NCI-H1694 treated with DMSO at 0.1 percent for 48 hours (cell line): ENCODE measurements at regions not wholly inside any gene's neighbourhood (a gene's known extent, or its start where the extent isn't known, plus 50 kb on each side); places are given as distances from the start of the nearest gene placed in this dataset.
"Not testable (repeated sequence)": the region's sequence is repeated elsewhere in the genome, so short reads cannot be mapped to it uniquely, and the experiment has no call there.

Experiments
- DNase-seq: peaks from one replicate; lab custom pipeline; 2025; lab: John Stamatoyannopoulos, UW

DNA sequence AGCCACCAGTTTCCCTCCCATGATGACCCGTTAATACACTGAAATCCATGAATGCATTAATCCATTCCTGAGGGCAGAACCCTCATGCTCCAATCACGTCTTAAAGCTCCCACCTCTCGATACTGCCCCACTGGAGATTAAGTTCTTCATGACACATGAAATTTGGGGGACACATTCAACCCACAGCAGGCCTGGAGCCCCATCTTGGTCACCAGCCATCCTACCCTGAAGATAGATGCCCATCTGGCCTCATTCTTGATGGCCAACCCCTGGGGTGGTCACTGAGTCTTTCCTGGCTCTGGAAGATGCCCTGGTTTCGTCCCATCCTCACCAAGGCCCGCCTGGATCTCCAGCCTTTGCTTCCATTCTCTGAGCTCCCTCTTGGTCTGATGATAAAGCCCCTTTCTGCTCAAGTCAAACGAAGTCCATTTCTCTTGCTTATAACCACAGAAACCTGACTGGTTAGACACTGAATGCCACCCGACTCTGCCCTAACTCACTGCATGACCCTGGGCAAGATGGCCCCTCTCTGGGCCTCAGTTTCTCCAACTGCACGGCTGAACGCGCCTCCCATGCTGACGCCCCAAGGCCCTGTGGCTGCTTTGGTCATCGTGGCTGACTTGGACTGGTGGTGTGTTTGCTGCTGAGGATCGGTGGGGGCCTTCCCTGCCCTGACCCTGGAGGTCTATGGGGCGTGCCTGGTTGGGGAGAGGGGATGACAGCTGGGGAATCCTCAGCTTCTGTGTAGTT, 138.4 kb upstream of the IER5L start:
- DNase-seq = no peak

DNA sequence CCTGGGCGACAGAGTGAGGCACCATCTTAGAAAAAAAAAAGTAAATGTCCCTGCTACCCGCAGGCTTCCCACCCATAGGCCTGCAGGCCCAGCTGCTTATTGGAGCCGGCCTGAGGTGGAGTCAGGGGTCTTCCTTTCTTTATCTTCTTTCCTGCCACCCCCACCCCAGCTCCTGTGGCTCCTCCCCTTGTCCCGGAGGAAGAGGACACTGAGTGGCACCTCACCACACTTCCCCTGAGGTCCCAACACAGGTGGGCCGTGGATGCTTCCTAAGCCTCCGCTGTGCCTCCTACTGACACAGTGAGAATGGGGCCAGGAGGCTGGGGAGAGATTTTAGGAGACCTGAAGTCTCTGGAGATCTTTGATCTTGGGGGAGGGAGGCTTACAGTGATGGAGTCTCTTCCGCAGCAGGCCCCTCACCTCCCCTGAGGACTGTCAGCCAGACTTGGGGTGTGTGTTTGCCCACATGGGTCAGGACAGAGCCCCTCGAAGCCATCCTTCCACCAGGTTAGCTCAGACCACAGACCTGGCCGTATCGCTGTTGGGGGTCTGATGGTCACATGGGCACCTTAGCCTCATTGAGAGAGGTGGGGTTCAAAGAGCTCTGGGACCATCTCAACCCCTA, 135.4 kb upstream of the IER5L start:
- no peak for DNase-seq

DNA sequence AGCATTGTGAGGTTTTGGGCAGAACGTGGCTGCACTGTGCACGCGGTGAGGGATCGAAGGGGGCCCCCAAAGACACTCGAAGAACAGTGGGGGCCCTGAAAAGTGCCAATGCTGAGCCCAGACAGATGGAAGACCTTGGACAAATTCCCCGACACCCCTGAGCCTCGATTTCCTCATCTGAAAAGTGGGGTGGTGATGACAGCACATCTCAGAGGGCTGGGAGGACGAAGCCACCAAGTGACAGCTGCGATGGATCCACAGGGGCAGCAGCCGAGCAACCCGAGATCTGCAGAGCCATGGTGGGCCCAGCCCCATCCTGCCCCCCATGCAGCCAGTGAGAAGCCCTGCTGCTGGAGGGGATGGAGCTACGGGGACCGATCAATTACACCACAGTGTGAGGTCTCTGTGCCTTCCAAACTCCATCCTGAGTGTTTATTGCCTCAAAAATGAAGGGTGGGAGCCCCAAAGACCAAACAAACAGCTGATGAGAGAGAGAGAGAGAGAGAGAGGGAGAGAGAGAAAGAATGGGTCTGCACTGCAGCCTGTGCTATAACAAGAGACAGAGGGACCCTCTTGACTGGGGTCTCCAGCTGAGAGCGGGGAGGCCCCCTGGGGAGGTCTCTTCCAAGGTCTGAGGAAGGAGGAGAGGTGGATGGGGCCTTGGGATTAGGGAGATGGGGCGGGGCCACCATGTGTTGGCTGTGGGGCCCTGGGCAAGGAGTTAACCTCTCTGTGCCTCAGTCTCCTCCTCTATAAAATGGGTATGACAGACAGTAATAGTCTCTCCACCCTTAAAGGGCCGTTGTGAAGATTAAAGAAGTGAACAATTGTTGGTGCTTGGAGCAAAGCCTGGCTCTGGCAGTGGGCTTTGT, 134.4 kb upstream of the IER5L start:
- no peak for DNase-seq

DNA sequence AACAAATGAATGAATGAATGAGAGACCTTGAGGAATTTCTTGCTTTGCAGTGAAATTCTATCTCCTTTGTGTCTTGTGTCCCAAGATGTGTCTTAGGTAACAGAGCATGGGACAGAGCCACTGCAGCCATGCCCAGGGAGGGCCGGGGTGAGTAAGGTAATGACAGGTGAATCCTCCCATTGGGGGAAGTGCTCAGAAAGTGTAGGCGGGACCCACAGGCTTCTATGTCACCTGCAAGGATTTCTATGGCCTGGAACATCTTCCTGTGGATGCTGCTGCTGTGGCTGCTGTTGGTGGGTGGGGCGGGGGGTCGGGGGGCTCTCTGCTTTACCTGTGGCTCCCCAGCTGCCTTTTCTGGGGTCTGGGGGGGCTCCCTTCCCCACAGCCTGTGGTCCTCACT, 133.6 kb upstream of the IER5L start:
- no peak for DNase-seq

DNA sequence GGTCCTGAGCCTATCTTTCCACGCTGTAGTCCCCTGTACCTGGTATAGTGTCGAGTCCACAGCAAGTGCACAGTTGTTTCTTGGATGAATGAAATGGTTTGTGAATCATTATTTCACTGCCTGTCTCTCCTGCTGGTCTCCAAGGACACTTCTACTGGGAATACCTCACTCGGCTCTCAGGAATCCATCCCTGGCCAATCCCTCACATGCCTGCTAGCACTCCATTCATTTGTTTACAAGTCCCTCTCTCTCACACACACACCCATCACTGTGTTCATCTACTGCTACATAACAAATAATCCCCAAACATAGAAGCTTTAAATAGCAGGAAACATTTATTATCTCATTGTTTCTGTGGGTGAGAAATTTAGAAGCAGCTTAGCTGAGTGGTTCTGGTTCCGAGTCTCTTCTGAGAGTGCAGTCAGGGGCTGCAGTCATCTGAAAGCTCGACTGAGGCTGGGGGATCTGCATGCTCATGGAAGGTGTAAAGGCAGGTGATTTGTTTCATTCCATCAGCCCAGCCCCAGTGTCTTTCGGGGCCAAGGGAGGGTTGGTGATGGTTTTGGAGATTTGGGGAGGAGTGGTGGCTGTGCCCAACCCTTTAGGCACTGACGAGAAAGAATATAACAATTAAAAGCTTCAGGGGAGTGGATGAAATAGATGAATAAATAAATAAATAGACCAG, 132.7 kb upstream of the IER5L start:
- DNase-seq = no peak

DNA sequence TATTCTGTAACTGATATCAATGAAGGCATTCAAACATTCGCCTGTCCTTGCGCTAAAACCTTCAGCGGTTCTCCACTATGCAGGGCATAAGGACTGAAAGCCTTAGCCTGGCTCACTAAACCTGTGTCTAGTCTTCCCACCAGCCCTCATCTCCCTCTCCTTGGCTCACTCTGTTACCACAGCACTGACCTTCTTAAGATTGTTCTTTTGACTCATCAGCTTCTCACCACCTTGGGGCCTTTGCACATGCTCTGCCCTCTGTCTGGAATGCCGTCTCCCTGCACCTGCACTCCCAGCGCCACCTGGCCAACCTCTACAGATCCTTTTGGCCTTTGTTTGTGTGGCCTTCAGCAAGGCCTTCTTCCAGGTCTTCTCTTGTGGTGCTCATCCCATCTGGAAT, 131.8 kb upstream of the IER5L start:
- DNase-seq = no peak

DNA sequence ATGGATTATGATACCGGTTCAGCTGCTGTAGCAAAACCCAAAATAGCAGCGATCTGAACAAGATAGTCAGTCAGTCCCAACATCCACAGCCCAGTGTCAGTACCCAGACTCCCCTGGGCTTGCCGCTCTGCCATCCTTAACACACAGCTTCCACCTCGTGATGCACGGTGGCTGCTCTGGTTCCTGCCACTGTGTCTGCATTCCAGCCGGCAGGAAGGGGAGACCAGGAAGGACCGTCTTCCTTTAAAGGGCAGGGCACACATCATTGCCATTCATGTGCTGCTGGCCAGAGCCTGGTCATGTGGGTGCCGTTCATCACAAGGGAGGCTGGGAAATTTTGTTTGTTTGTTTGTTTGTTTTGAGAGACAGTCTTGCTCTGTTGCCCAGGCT, 131.0 kb upstream of the IER5L start:
- DNase-seq = no peak

DNA sequence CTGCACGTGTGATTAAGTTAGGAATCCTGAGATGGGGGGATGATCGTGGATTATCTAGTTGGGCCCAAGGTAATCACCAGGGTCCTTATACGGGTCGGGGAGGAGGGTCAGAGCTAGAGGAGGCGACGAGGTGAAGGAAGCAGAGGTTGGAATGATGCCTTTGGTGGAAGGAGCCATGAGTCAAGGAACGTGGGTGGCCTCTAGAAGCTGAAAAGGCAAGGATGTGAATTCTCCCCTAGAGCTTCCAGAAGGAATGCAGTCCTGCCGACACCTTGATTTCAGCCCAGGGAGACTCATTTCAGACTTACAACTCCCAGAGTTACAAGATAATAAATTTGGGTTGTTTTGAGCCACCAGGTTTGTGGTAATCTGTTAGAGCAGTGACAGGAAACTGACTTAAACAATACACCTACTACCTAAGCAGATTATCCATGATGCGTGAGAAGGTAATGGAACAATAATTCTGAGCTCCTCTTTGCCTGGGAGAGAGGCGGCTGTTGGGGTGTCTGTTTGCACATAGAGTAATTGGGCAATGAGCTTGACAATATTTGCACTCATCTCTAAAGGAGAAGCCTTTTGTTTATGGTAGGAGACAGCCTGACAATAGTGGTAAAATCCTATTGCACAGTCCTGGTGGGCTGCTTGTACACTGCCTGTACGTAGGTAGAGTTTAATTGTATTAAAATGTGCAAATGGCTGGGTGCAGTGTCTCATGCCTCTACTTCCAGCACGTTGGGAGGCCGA, 129.3 kb upstream of the IER5L start:
- DNase-seq = no peak

DNA sequence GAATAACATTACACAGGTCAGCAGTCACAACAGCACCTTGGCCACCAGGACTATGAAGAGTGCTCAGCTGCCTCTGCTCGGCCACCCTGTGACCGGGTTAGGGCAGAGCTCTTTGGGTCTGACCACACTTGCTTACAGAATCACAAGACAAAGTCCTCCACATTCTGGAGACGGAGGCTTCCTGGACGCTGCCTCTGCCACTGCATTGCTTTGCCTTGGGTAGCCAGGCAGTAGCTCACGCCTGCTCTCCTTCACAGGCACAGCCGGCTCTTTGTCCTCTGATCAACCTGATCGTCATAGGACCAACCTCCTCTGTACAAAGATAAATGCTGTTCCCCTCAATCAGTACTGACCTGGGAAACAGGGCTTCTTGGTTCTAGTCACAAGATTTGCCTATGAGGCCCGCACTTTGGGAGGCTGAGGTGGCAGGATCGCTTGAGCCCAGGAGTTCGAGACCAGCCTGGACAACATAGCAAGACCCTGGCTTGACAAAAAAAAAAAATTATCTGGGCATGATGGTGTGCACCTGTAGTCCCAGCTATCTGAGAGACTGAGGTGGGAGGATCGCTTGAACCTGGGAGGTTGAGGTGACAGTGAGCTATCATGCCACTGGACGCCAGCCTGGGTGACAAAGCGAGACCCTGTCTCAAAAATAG, 128.4 kb upstream of the IER5L start:
- DNase-seq = no peak

DNA sequence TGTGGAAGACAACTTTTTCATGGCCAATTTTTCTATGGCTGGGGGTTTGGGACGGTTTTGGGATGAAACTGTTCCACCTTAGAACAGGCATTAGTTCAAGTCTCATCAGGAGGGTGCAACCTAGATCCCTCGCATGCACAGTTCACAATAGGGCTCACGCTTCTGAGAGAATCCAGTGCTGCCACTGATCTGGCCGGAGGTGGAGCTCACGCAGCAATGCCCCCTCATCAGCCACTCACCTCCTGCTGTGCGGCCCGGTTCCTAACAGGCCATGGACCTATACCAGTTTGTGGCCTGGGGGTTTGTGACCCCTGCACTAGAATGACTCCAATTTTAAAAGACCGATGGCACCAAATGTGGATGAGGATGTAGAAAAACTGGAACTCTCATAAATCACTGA, 127.2 kb upstream of the IER5L start:
- DNase-seq = no peak

DNA sequence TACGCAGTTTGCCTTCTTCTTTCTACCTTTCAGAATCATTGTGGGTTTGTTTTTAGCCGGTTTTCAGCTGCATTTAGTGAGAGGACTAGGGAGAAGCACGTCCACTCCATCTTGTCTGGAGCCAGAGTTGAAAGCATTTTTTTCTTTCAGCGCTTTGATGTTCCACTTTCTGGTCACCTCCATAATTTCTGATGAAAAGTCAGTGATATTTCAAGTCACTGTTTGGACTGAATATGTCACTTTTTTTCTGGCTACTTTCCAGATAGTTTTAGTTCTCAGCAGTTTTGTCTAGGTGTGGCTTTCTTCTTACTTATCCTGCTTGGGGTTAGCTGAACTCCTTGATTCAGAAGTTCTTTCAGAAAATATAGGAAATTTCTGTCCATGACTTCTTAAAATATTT, 123.9 kb upstream of the IER5L start:
- DNase-seq = no peak

DNA sequence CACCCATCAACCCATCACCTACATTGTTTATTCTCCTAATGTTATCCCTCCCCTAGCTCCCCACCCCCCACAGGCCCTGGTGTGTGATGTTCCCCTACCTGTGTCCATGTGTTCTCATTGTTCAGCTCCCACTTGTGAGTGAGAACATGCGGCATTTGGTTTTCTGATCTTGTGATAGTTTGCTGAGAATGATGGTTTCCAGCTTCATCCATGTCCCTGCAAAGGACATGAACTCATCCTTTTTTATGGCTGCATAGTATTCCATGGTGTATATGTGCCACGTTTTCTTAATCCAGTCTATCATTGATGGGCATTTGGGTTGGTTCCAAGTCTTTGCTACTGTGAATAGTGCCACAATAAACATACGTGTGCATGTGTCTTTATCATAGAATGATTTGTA, 118.1 kb upstream of the IER5L start:
- DNase-seq = not testable (repeated sequence)

DNA sequence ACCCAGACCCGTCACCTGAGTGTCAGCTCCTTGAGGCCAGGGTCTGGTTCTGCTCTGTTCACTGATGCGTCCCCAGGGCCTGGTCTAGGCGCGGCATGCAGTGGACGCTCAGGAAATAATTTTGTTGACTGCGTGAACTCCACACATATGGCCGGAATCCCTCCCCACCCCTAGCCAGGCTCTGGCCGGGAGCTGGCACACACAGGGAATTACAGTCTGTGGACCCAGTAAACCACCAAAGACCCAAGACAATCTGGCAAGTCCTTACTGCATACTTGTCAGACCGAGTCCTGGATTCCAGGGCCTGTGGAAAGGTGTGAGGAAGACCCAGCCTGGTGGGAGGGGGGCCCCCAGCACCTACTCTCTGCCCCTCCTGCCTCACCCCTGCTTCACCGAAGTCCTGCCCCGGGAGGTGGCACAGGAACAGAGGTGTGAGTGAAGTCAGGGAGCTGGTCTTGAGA, 113.0 kb upstream of the IER5L start:
- DNase-seq = no peak

DNA sequence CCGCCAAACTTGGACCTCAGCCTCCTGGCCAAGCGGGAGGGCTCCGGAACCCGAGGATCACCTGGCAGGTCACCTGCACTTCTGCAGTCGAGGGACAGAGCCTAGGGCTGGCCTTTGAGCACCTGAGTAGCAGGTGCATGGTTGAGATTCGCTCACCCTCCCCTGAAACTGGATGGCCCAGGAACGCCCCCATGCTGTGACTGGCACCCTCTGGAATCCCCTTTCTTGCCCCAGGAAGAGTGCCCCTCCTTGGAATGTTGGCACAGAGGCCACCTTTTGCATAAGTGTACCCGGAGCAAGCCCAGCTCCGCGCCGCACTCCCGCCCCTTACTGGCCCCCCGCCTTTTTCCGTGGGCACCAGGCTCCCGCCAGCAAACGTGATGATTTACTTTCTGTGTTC, 112.5 kb upstream of the IER5L start:
- no peak for DNase-seq

DNA sequence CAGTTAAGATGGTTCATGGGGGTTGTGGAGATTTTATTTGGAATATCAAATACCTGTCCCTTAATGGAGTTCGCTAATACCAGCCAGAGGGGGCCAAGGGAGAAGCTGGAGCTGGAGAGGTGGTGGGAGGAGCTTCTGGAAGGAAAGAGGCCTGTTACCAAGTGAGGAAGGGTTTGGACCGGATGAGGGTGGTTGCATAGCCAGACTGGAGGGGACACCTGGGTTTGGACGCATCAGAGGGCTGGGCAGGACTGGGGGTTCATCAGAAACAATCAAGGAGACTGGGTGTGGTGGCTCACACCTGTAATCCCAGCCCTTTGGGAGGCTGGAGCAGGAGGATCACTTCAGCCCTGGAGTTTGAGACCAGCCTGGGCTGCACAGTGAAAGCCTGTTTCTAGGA, 111.8 kb upstream of the IER5L start:
- DNase-seq = no peak

DNA sequence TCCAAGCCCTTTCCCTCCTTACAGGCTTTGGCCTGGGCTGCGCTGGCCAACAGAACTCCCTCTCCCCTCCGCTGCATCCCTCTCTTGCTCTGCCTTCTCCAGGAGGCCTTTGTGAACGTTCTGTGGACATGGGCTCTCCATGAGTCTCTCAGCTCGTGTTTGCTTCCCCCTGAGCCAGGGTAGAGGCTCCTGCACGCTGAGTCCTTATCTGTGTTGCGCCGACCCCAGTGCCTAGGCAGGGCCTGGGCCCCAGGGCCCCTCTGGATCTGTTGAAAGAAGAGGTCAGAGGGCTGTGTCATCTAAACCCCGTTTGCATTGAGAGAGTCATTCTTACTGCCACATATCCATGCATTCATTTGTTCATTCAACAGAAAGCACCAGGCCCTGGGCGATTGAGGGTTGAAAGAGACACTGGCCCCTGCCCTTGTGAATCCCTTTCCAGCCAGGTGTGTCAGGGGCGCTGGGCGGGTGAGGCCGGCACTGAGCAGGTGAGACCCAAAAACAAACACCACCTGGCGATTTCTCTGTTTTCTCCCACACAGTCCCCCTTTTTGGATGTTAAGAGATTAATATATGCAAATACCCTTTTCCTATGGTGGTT, 111.2 kb upstream of the IER5L start:
- DNase-seq = no peak

DNA sequence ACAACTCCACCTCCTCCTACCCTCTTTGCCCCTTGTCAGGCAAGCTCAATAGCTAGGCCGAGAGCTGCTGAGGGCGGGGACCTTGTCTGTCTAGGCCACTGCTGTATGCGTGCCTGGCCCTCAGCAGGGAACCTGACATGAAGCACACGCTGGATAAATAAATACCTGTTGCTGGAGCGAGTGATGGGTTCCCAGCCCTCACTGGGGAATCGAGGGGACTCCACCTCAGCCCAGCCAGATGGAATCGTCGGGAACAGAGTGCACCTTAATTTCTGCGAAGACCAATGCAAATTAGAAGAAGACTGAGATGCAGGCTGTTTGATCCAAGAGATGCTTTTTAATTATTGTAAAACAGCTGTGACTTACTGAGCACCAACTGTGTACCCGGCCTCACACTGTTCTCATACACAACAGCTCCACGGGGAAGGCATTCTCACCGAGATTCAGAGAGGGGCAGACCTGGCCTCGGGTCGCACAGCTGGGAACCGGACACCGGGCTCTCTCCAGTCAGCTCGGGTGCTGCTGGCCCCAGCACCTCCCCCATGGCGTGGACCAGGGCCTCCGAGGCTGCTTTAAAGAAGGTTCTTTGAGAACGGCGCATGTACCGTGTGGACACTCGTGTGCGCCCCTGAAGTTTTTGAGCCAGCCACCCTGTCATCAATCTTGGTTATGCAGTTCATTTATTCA, 109.7 kb upstream of the IER5L start:
- no peak for DNase-seq

DNA sequence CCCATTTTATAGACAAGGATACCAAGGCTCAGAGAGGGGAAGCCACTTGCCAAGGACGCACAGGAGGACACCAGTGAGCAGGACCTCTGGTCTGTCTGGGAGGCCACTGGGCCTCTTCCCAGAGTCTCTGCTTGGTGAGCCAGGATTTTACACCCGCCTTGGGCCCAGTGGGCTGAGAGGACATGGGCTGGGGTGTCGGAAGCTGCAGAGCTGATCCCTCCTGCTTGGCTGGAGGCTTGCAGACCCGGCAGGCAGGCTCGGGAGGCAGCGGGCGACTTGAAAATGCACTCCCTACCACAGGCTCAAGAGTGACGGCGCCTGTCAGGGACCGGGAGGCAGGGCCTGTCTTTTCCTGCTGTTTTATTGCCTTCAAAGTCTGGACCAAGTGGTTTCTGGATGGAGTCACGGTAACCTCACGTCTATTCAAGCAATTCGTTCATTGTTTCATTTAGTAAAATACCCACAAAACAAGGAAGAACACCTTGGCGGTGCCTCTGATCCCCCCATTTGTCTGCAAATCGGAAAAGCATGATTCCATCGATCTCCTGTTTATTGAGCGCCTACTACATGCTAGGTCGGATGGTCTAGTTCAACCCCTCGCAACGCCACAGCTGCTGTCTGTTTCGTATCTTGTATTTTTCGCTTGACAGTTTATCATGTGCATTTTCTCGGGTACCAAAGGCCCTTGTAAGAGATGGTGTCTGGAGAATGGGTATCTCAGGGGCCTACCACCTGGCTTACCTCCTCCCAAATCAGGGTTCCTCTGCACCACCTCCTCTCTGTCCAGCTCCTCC, 108.1 kb upstream of the IER5L start:
- DNase-seq = no peak

DNA sequence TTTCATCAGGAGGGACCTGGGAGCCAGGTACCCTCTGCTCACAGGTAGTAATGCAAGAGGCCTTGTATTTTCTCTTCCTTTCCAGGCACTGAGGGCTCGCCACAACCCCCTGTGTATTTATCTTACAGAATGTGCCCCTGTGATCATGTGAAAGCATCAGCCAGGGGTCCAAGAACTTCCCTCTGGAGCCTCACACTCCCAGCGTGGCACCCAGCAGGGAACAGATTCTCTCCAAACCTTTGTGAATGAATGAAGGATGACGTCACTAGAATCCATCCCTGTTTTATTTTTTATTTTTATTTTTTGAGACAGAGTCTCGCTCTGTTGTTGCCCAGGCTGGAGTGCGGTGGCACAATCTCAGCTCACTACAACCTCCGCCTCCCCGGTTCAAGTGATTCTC, 107.3 kb upstream of the IER5L start:
- no peak for DNase-seq
